Activated CD4-positive, alpha-beta memory T cell treated with anti-CD3 and anti-CD28 coated beads for 36 hours (primary cell): ENCODE measurements at regions not wholly inside any gene's neighbourhood (a gene's known extent, or its start where the extent isn't known, plus 50 kb on each side); places are given as distances from the start of the nearest gene placed in this dataset.
A peak's percentile ranks its signal among the peaks of the same experiment; 100 is the strongest.

Source experiments
- CTCF ChIA-PET: fragments of 350-600 bp; sonication (Branson Sonifier 250); formaldehyde crosslinking; loops from one replicate; lab custom pipeline; 2021; ENCODE audit warnings: antibody characterized with exemption, inconsistent platforms; lab: Charles Lee
- POLR2A ChIA-PET: fragments of 350-600 bp; sonication (Branson Sonifier 250); formaldehyde crosslinking; loops from one replicate; lab custom pipeline; 2021; ENCODE audit warnings: antibody characterized with exemption; lab: Charles Lee
- DNase-seq: peaks from one replicate; pipeline ENCODE4 v3.0.0-alpha.2; 2020
- H3K27ac Mint-ChIP-seq: one replicate; pipeline ENCODE4 v1.8.0; 2021; ENCODE audit warnings: mixed read lengths
- H3K27me3 Mint-ChIP-seq: one replicate; pipeline ENCODE4 v1.8.0; 2021; ENCODE audit warnings: mixed read lengths
- H3K36me3 Mint-ChIP-seq: one replicate; pipeline ENCODE4 v1.8.0; 2021; ENCODE audit warnings: mixed read lengths
- H3K4me1 Mint-ChIP-seq: one replicate; pipeline ENCODE4 v1.8.0; 2021; ENCODE audit warnings: low read depth, mixed read lengths
- H3K4me3 Mint-ChIP-seq: one replicate; pipeline ENCODE4 v1.8.0; 2021; ENCODE audit warnings: mild to moderate bottlenecking, mixed read lengths
- H3K9me3 Mint-ChIP-seq: one replicate; pipeline ENCODE4 v1.8.0; 2021; ENCODE audit warnings: mixed read lengths
- intact Hi-C: fragments of 100-400 bp; cut with micrococcal nuclease; formaldehyde crosslinking; loops from one replicate; pipeline ENCODE4 v1.15.1; 2023

DNA sequence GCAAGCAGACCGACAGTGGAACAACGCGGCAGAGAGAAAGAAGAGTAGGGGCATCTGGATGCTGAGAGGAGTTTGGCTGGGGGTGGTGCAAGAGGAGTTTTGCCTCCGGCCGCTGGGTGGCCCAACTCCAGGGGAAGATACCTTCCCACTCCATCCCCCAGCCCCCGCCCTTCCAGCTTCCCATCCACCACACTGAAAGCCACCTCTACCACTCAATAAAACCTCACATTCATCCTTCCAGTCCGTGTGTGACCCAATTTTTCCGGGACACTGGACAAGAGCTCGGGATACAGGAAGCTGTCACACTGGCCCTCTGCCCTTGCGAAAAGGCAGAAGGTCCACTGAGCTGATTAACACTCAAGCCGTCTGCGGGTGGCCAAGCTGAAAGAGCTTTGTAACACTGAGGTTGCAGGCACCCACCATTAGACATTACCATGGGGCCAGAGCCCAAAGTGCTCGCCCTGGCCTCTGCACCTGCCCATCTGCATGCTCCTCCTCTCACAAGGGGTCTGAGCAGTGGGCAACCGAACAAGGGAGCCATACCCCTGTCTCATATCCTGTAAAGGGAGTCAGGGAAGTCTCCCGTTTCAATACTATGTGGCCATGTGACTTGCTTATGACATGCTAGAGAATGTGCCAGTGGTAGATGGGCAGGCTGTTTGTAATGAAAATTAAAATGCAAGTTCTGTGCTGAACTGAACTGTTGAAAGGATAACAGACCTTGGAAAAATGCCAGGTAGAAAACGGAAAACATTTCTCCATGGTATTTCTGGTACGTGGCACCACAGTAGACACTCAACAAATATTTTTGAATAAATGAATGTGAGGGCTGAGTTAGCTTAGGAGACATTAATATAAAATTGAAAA lies 205.1 kb upstream of the STARD13 start:
- no peak overlapping the region for H3K4me3 Mint-ChIP-seq
- H3K27ac Mint-ChIP-seq, result no peak overlapping the region
- no peaks in the 10 kb centered on the region for H3K36me3 Mint-ChIP-seq
- H3K4me1 Mint-ChIP-seq, result peaks cover 5% of the 10 kb centered on the region
- ChIA-PET CTCF (no interaction called here), POLR2A (no interaction called here)
- no peaks in the 10 kb centered on the region for H3K9me3 Mint-ChIP-seq
- DNase-seq, result no peak
- intact Hi-C loops, result no loop called here
- peaks cover 4% of the 10 kb centered on the region for H3K27me3 Mint-ChIP-seq

DNA sequence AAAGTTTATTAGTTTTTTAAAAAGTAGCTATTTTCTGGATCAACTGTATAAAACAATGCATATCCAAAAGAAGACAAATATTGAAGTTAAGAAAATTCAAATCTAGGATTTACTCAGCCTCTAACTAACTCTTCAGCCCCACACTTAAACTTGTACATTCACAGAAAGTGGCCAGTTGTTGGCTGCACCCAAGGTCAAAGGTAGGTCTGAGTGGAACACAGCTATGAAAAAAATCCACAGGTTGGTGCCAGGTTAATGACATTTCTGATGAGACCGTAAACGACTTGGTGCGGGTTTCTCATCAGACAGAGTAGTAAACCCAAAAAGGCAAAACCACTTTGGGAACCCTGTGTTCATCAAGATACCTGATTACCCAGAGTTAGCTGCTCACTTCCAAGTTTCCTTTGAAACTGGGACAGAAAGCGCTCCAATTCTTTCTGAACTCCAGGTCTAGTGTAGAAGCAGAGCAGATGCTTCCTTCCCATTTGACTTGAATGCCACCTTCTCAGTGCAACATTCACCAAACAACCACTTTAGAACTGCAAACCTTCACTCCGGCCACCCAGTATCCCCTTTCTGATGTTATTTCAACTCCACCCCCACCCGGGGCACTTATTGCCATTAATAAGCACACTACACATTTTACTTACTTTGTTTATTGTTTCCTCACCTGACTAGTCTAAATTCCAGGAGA lies 208.3 kb upstream of the STARD13 start:
- H3K27me3 Mint-ChIP-seq, result peaks cover 6% of the 10 kb centered on the region
- peaks cover 5% of the 10 kb centered on the region for H3K4me1 Mint-ChIP-seq
- ChIA-PET CTCF (interaction anchor here (0.5 kb wide), 1 partner anchor 58 kb away, joined by 3 read pairs; no protein-coding TSS in a partner anchor), POLR2A (no interaction called here)
- intact Hi-C loops, result no loop called here
- no peak overlapping the region for H3K27ac Mint-ChIP-seq
- no peak overlapping the region for H3K4me3 Mint-ChIP-seq
- H3K9me3 Mint-ChIP-seq, result no peaks in the 10 kb centered on the region
- H3K36me3 Mint-ChIP-seq, result no peaks in the 10 kb centered on the region
- DNase-seq, result no peak

DNA sequence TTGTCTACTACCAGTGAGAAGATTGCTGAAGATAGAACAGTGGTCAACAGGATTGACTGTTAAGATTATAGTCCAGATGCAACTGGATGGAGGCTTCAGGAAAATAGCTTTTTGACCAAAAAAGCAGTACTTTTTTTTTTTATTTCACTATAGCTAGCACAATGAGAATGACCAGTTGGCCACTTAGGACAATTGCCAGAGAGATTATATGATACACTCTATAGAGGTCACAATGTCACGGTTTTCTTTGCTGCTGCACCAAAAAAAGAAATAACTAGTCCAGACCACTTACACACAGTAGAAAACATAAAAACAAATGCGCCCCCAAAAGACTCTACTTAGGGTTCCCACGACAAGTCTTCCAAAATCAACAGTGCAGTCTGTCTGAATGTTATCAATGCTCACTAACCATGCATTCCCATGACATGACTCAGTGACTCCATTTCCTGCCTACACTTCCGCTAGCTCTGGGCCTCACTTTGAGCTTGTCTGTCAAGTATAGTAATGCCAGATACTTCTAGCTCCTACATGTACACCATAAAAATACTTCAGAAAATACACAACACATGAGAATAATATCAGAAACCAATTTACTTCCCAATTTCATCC lies 209.1 kb upstream of the STARD13 start:
- intact Hi-C loops, result no loop called here

DNA sequence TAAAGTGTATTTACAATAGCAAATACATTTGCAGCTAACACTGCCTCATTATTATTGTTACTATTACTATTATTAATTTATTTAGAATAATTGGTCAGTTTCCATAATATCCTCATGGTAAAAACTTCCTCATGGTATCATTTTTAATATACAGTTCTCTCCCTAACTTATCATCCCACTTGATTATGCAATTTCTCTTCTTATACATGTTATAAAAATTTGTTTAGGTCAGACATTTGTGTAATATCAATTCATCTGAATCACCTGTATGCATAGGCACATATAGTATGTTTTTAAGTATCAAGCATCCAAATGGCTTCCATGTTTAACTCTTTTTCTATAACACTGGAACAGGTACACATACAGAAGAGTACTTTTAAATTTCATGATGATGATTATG lies 210.8 kb upstream of the STARD13 start:
- intact Hi-C loops, result no loop called here
- no peak for DNase-seq
- ChIA-PET POLR2A (no interaction called here), CTCF (no interaction called here)
- Mint-ChIP-seq H3K27ac (no peak overlapping the region), H3K9me3 (no peaks in the 10 kb centered on the region), H3K36me3 (no peaks in the 10 kb centered on the region), H3K4me3 (no peak overlapping the region), H3K27me3 (peaks cover 7% of the 10 kb centered on the region), H3K4me1 (peaks cover 5% of the 10 kb centered on the region)

More for the DNA sequence above, 209.1 kb upstream of the STARD13 start:
- no peaks in the 10 kb centered on the region for H3K36me3 Mint-ChIP-seq
- peaks cover 5% of the 10 kb centered on the region for H3K4me1 Mint-ChIP-seq
- ChIA-PET POLR2A (no interaction called here), CTCF (interaction anchor here (1.1 kb wide), 1 partner anchor 15 kb away, joined by 3 read pairs; no protein-coding TSS in a partner anchor)
- no peaks in the 10 kb centered on the region for H3K9me3 Mint-ChIP-seq
- no peak for DNase-seq
- H3K27ac Mint-ChIP-seq, result peak overlapping the region; percentile 46
- H3K4me3 Mint-ChIP-seq, result no peak overlapping the region
- H3K27me3 Mint-ChIP-seq, result peaks cover 6% of the 10 kb centered on the region

DNA sequence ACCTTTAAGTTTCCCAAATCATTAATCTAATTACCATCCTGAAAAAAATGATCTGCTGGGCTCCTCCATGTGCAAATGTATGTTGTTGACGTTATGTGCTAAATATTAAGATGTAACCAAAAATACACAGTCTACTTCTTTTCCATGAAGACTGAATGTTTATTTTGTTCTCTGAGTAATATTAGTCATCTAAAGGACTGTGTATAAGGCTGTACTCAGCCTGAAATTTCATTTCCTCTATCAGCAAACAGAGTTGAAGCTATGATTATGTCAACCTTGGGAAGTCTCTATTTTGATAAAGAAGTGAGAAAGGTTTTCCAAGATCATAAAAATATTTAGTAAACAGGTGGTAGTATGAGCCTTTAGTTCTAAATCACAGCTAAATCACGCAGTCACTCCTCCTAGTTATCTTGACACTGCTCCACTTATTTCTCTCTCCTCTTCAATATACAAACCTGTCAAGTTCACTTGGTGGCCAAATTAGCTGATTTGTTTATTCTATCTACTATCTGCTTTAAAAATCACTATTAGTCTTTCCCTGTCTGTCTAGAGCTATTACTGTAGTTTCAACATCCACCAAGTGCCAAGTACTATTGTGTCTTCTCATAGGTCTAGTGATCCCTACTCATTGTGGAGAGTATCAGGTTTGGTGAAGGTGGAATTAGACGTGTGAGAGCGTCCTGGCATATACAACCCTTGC lies 211.7 kb upstream of the STARD13 start:
- intact Hi-C loops, result no loop called here
- H3K27me3 Mint-ChIP-seq, result peaks cover 12% of the 10 kb centered on the region
- no peaks in the 10 kb centered on the region for H3K36me3 Mint-ChIP-seq
- no peak for DNase-seq
- H3K4me3 Mint-ChIP-seq, result no peak overlapping the region
- peaks cover 5% of the 10 kb centered on the region for H3K4me1 Mint-ChIP-seq
- ChIA-PET POLR2A (no interaction called here), CTCF (interaction anchor here (1.9 kb wide), 1 partner anchor 9 kb away, joined by 4 read pairs; no protein-coding TSS in a partner anchor)
- H3K27ac Mint-ChIP-seq, result no peak overlapping the region
- H3K9me3 Mint-ChIP-seq, result no peaks in the 10 kb centered on the region

DNA sequence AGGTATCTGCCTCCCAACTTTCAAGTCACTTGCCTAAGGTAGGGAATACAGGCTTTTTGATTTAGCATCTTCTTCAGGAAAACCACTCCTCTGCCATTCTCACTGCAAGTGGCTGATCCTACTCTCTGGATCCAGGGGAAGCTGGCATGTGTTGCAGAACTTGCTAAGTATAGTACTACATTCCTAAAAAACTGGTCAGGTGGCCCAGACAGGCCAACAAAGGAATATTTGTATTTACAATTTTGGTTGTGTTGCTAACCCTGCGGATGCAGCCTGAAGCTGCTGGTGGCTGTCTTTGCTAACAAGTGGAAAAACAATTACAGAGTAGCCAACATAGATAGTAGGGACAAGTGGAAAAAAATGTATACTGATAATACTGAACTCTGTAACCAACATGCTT lies 222.5 kb upstream of the STARD13 start:
- Mint-ChIP-seq H3K4me3 (no peak overlapping the region), H3K27me3 (peaks cover 9% of the 10 kb centered on the region), H3K4me1 (no peaks in the 10 kb centered on the region), H3K9me3 (no peaks in the 10 kb centered on the region), H3K36me3 (no peaks in the 10 kb centered on the region), H3K27ac (no peak overlapping the region)
- POLR2A ChIA-PET, result no interaction called here
- no peak for DNase-seq
- CTCF ChIA-PET, result no interaction called here
- intact Hi-C loops, result no loop called here

DNA sequence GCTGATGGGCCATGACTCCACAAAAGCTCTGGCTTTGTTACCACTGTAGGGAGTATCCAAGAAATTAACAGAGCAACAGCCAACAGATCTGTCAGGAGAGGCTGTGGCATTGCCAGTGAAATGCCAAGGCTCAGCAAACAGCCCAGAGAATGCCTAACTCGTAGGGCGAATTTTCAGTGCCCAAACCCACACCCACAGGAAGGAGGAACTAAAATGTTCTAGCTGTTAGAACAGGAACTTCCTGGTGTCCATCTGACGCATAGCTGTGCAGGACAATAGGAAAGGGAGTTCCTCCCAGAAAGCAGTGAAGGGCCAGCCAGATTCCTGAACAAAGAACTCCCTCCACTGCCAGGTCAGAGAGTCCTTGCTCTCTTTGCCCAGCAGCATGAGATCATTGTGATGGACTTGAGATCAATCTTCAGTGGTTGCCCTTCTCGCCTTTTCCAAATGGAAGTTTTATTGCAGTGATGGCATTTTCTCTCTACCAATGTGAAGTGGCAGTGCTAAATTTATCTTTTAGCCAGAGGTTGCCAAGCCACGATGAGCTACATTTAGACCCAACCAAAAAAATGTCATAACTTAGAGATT lies 224.2 kb upstream of the STARD13 start:
- intact Hi-C loops, result no loop called here
- H3K4me1 Mint-ChIP-seq, result no peaks in the 10 kb centered on the region
- H3K4me3 Mint-ChIP-seq, result no peak overlapping the region
- CTCF ChIA-PET, result interaction anchor here (0.7 kb wide), 1 partner anchor 15 kb away, joined by 3 read pairs; no protein-coding TSS in a partner anchor
- H3K9me3 Mint-ChIP-seq, result no peaks in the 10 kb centered on the region
- POLR2A ChIA-PET, result no interaction called here
- H3K36me3 Mint-ChIP-seq, result no peaks in the 10 kb centered on the region
- no peak overlapping the region for H3K27ac Mint-ChIP-seq
- no peaks in the 10 kb centered on the region for H3K27me3 Mint-ChIP-seq
- DNase-seq, result no peak

DNA sequence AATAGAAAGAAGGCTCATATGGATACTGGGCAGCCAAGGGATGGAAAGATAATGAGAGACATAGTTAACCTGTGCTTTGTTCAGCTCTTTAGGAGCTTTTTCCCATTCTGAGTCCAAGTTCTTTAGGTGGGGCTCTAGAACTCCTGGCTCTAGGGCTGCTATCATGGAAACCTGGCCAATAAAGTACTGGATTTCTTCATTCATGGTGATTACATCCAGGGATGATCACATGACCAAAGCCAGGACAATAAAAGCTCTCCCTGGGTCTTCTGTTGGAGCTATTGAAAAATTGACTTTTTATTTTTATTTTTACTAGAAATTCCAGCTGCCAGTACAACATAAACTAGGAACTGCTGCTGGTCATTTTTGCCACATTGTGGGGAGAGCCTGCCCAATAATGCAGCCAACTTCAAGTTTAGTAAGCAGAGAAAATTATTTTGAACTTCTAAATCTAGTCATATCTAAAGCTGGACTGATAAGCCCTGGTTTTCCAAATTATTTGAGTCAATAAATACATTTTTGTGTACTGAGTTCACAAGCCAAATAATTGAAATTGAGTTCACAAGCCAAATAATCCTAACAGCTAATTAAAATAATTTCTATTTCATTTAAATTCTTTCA lies 224.9 kb upstream of the STARD13 start:
- Mint-ChIP-seq H3K36me3 (no peaks in the 10 kb centered on the region), H3K4me3 (no peak overlapping the region), H3K9me3 (no peaks in the 10 kb centered on the region), H3K27ac (no peak overlapping the region), H3K4me1 (no peaks in the 10 kb centered on the region), H3K27me3 (no peaks in the 10 kb centered on the region)
- DNase-seq, result no peak
- ChIA-PET CTCF (interaction anchor here (0.7 to 1.1 kb wide), 2 partner anchors 15 to 283 kb away, joined by 3 read pairs; no protein-coding TSS in a partner anchor), POLR2A (no interaction called here)
- intact Hi-C loops, result no loop called here

DNA sequence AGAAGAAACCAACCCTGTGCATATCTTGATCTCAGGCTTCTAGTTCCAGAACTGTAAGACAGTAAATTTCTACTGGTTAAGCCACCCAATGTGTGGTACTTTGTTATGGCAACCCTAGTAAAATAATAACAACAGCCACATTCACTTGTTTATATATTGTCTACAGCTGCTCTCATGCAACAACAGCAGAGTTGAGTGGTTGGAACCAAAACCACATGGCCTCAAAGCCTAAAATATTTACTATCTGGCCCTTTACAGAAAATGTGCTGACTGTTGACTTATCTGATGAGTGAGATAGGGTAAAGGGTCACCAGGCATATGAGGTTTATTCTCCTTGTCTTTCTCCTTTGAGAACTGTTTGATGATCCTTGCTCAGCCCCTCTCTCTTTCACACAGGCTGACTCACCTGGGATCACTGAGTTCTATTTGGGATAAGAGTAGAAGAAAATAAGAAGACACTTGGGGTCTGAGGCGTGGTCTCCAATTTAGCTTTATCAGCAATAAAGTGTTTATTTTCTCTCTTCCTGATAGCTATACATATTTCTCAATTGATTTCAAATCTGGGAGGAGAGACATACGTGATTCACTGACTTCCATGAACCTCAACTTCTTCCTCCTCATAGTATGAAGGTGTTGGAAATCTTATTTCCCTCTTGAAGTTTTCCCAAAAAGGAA lies 227.5 kb upstream of the STARD13 start:
- H3K4me3 Mint-ChIP-seq, result no peak overlapping the region
- DNase-seq, result no peak
- CTCF ChIA-PET, result interaction anchor here (0.6 kb wide), 1 partner anchor 157 kb away, joined by 3 read pairs; no protein-coding TSS in a partner anchor
- H3K27me3 Mint-ChIP-seq, result no peaks in the 10 kb centered on the region
- intact Hi-C loops, result no loop called here
- no peaks in the 10 kb centered on the region for H3K4me1 Mint-ChIP-seq
- POLR2A ChIA-PET, result no interaction called here
- no peaks in the 10 kb centered on the region for H3K9me3 Mint-ChIP-seq
- no peak overlapping the region for H3K27ac Mint-ChIP-seq
- H3K36me3 Mint-ChIP-seq, result no peaks in the 10 kb centered on the region

DNA sequence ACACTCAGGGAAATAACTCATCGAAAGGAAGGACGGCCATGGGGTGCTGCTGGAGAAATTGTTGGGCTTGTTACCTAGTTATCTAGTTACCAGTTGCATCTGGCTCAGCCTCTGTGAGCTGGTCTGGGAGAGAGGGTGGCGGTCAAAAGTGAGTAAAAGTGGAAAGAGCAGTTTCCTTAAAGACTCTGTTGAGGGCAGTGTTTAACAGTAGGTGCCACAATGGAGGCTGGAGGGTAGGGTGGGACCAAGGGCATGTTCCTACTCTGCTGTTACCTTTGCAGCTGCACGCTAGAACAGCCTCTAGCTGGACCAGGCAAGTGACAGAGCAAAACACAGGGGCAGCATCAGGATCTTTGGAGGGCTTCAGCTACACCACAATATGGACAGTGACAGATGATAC lies 228.8 kb upstream of the STARD13 start:
- Mint-ChIP-seq H3K27ac (no peak overlapping the region), H3K9me3 (no peaks in the 10 kb centered on the region), H3K27me3 (no peaks in the 10 kb centered on the region), H3K4me3 (no peak overlapping the region), H3K4me1 (no peaks in the 10 kb centered on the region), H3K36me3 (no peaks in the 10 kb centered on the region)
- CTCF ChIA-PET, result no interaction called here
- intact Hi-C loops, result no loop called here
- POLR2A ChIA-PET, result no interaction called here
- DNase-seq, result no peak

DNA sequence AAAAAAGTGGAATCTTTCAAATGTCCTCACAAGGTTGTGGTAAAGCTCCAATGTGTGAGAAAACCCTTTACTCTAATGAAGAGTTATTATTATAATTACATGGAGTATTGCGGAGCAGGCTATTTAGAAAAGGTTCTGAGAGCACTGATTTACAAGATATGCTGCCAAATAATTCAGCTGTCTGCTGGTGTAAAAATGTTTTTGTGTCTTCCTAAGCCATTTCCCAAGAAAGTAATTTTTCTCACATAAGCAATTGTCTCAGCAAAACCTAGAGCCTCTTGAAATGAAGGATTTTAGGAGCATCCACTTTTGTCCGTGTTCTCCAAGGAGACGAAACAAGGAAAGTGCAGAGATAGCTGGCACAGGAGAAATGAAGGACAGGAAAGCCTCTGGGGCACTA lies 229.6 kb upstream of the STARD13 start:
- Mint-ChIP-seq H3K9me3 (no peaks in the 10 kb centered on the region), H3K27ac (no peak overlapping the region), H3K4me1 (no peaks in the 10 kb centered on the region), H3K36me3 (no peaks in the 10 kb centered on the region), H3K27me3 (no peaks in the 10 kb centered on the region), H3K4me3 (no peak overlapping the region)
- CTCF ChIA-PET, result no interaction called here
- intact Hi-C loops, result no loop called here
- POLR2A ChIA-PET, result no interaction called here
- DNase-seq, result no peak
